NCI-H2081 (cell line): ENCODE measurements at regions not wholly inside any gene's neighbourhood (a gene's known extent, or its start where the extent isn't known, plus 50 kb on each side); places are given as distances from the start of the nearest gene placed in this dataset.

Experiments used
- DNase-seq, 2 experiments: peaks; one replicate each; lab custom pipeline; 2025; lab: John Stamatoyannopoulos, UW

DNA sequence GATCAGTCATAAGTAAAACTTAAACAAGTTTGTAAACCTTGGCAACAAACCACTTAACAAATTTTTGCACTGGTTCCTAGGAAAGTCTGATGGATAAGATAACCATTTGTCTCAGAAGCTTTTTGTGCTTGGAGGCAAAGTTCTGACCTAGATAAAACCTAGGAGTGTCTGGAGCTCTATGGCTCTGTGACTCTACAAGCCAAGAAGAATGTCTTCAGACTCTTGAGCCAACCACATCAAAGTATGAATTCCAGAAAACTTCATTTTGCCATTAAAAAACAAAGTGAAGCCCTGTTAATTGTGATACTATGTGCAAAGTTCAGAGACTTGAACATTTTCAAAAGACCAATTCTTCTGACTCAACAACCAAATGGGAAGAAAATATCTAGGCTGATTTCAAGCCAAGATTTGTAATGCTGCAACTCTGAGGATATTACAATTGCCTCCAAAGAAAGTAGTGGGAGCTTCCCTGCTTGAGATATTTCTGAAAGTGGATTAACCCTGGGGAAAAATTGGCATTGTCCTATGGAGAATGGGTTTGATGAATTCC, 158.1 kb upstream of the FOXQ1 start:
- no peak for DNase-seq

DNA sequence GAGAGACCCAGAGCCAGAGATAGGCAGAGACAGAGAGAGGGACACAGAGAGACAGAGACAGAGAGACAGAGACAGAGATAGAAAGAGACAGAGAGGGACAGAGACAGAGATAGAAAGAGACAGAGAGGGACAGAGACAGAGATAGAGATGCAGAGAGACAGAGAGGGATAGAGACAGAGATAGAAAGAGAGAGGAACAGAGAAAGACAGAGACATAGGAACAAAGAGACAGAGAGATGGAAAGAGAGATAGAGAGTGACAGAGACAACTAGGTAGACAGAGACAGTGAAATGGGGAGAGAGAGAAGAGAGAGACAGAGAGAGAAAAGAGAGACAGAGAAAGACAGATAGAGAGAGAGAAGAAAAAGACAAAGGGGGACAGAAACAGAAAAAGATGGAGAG, 165.4 kb upstream of the FOXQ1 start:
- DNase-seq = no peak

DNA sequence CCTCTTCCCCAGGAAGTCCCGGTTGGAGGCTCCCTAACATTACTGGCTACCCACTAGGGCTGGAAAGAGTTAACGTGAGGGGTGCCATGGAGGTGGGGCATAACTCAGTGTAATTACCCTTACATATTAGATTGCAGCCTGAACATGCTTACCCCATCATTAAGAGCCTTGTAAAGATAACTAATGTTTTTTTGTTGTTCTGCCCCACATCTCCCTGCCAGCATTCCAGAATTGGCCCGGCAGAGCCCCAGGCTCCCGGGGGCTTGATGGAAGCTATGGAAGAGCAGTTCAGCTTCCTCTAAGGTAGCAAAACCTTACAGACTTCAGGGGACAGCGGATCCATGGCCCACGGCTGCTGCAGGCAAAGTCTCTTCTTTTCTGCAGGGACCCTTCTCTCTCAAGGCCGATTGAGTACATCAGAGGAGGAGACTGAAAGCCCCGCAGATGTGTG, 166.1 kb upstream of the FOXQ1 start:
- no peak for DNase-seq

DNA sequence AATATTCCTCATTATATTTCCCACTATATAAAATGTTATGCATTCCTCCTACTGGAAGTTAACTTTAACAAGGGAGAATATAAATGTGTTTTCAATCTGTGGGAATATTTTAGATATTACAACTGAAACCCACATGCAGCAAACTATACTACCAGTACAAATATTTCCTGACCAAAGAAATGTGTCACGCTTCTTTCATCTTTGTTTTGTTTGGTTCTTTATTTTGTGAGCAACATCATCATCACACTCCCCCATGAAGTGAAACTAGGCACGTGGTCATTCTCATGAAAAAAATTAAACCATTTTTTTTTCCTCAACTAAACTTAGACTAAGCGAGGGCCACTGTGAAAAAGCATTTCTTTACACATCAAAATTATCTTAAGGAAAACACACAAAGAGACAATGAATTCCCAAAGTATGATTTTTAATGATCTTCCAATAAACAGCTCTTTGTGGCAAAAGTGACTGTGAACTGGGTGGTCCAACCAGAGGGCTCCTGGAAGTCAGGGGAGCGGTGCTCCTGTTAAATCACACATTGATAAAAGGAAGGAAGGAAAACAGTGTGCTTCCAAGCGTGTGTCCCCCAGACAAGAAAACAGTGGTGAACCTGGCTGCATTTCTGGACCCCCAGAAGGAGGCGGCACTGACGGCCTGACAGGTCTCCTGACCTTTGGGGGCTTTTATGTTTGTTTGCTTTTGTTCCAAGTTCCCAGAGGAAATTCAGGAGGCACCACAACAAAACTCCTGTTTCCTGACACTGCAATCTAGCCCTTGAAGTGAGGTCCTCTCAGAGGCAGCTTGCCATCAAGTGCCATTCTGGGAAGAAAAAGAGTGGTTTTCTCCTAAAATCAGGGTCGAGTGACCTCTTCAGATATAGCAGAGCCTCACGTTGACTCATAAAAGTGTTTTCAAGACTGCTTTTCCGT, 166.8 kb upstream of the FOXQ1 start:
- DNase-seq = no peak

DNA sequence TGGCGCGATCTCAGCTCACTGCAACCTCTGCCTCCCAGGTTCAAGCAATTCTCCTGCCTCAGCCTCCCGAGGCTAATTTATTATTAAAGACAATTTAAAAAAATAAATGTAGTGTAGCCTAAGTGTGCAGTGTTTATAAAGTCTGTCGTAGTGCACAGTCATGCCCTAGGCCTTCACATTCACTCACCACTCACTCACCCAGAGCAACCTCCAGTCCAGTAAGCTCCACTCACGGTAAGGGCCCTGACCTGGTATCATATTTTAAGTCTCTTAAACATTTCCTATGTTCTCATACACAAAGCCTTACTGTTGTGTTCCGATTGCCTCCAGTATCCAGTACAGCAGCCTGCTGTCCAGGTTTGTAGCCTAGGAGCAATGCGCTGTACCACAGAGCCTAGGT, 168.2 kb upstream of the FOXQ1 start:
- no peak for DNase-seq

DNA sequence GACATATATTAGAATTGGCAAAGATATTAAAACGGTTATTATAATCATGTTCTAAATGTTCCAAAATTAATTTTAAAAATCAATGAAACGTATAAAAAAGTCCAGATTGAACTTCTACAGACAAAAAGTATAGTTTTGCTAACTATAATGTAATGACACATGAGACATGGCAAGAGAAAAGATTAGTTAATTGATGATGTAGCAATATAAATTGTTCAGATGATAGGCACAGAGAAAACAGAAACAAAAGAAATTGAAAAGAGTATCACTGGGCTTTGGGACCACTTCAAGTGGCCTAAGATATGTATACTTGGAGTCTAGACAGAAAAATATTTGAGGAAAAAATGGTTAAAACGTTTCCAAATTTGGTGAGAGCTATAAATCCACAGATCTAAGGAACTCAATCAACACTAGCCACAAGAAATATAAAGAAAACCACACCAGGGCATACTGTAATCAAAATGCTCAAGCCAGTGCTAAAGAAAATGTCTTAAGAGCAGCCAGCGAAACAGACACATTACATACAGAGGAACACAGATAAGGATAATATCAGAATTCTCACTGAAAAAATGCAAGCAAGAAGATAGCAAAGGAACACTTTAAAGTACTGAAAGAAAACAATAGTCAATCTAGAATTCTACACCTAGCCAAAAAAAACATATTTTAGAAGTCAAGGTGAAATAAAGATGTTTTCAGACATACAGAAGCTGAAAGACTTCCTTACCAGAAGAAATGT, 172.6 kb upstream of the FOXQ1 start:
- no peak for DNase-seq

DNA sequence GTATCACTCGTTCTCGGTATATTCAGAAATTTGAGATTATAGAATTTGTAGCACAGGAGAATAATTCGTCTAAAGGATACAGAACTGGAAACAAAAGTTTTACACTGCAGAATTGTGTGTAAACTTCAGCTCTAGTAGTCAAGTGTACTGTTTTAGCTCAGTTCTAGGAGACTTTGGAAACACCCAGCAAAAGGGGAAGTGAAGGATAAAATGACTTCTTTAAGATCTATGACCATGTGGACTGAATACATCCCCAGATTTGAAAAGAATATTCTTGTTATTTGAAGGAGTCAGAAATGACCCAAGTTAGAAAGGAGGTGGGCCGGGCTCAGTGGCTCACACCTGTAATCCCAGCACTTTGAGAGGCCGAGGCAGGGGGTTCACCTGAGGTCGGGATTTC, 174.0 kb upstream of the FOXQ1 start:
- DNase-seq = no peak

DNA sequence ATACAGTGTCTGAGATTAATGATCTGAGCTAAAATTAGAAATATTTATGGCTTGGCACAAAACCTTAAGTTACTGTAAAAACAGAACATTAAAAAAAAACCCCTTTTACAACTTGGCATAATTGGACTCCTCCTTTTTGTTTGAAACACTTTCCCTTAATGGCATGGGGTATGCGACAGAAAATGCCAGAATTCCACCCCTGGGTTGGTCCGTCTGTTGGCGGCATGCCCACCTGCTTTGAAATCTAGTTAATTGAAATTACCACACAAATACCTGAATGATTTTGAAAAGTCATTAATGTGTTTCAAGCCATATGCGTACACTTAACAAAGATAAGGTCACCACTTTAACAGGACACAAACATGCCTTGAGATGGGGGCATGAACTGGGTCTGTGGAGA, 175.1 kb upstream of the FOXQ1 start:
- DNase-seq = no peak

DNA sequence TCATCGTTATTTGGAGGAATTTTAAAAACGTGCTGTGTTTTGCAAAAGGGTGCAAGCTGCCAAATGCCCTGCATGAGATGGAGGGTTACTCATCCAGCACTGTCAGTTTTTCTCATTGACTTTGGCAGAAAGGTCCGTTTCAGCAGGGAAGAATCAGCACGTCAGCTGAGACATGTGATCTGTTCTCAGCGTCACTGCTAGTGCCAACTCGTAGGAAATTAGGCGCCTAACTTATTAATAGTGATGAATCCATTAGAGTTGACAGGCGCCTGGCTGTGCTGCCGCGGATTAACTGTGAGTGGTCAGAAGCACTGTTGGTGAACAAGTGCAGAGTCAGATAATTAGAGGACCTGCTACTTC, 175.5 kb upstream of the FOXQ1 start:
- no peak for DNase-seq

DNA sequence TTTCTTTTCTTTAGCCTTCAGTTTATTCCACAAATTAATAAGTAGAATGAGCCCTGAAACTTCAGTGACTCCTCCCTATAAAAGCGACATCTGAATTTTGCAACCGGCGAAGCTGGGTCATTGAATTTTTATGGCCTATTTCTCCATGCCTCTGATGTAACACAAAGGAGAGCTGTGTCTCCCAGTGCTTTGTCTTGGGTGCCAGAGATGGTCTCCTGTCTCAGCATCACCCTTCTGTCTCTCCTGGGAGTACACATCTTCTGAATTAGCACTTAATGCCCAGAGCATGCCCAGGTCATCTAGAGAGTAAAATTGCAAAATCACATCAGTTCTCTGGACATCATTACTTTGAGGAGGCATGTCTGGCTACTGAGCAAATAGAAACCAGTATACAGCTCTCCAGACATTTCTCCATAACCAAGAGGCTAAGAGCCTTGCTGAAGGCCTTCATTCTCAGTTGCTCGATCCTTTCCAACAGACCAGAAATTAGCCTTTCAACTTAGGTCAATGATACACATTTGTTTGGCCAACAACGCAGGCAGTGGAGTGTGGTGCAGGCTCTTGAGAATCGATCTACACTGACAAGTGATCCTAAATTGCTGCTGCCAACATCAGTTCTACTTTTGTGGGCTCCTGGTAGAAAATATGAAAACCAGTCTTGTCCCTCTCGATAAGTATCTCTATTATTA, 176.0 kb upstream of the FOXQ1 start:
- no peak for DNase-seq

DNA sequence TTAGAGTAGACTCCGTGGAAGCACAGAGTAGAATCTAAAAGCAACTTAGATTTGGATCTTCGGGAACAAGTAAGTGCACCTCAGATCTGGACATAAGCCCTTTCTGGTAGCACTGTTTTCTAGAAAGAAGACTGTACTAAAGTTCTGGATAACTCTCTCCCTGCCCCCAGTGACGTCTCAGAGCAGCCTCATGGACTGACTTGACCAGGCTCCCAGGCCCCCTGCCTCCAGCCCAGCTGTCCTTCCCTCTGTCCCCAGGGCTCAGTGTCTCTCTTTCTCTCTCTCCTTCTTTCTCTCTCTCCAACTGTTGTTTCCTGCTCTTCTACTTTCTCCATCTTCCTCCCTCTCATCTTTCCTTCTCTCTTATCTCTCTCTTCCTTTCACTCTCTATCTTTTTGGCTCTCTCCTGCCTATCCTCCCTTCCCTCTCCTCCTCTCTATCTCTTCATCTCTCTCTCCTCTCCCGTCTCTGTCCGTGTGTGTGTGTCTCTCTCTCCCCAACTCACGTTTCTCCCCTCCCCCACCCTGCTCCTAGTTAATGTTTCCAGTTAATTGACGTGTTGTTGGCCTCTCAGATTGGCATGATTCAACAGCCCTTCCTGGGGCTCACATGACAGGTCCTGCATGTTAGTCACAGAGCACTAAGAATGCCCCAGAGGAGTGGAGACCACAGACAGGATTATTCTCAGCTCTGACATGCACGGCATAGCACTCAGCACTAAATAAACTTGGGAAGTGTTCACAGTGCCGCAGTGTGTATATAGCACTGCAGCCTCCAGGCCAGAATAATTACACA, 180.4 kb upstream of the FOXQ1 start:
- DNase-seq = no peak

DNA sequence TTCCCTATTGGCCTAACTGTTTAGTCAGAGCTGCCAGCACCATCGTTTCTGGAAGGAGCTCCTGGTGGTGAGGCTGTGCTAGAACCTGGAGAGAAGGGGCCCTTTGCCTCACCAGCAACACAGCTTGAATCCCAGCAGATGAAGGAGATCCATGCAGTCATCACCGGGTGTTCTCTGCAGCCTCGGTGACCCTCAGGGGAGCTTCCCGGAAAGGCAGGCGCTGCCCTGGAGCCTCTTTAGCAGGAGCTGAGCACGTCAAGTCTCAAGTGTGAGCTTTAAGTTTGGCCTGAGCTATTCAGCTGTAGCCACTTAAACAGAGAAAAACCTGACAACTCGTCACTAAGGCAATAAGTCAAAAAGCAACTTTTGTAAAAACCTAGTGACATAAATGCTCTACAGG, 181.2 kb upstream of the FOXQ1 start:
- no peak for DNase-seq

DNA sequence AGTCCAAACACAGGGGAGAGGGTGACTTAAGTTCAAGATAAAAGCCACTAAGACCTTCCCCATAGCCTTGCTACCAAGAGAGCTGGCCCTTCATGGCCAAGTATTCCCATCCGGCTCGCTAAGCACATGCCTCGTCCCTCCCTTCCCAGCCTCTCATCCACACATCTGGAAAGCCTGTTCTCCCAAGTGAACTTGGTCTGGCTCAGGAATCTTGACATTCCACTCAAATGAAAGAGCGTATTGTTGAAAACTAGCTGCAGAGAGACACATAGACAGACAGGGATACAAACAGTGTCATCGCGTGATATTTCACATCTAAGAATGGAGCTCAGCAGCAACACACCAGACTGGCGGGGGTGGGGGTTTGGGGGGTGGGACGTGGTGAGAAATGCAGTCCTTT, 182.8 kb upstream of the FOXQ1 start:
- no peak for DNase-seq

DNA sequence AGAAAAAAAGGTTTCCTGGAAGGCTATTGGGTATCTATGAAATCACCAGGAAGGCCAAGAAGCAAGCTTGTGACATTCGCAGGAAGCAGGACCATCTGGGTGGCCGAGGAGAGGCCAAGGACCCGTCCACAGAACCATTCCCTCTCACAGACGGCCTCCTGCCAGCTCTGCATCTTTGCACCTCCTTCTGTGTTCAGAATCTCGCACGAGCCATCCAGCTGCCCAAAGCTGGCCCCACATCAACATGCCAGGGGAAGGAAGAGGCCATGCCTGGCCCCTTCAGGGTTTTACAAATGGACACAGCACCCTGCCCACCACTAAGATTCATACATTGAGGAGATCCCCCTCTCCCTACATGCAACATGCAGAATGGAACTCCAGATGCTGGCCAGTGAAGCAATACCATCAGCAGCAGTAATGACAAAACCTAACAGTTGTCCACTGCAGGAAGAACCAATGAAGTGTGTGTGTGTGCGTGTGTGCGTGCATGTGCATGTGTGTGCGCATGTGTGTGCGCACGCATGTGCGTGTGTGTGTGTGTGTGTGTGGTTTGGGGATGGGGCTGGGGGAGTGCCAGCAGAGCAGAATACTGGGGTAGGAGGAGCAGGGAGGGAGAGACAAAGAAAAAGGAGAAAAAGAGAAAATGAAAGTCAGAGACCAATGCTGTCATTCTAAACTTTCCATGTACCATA, 184.2 kb upstream of the FOXQ1 start:
- DNase-seq = no peak

DNA sequence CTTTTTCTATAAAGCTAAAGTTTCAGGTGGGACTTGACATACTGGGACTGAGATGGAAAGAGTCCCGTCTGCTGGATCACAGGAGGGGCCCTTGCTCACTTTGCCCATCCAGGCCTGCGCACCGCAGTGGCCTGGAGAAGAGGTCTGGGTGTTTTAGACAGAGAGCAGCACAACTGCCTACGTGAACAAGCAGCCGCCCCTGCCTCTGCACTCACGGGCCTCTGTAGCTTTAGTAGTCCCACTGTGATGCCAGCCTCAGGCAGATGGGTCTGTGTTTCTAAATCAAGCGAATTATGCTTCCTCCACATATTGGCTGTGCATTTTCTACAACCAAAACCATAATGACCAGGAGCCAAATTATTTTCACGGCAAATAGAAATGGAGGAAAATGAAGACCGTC, 184.8 kb upstream of the FOXQ1 start:
- no peak for DNase-seq

DNA sequence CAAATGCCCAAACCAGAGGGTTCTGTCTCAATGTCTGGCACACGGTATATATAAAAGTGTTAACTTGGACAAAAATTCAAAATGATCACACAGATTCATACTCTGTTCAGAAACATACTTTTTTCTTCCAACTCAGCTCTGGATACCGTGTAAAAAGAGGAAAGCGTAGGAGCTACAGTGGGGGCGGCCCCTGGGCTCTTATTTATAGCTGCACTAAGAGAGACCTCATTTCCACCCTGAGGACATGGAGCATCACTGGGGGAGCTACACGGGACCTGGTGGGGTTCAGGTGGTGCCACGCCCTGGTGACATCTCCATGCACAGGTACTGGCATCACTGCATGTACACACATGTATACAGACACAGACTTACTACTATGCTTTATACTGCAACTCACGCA, 185.9 kb upstream of the FOXQ1 start:
- no peak for DNase-seq

DNA sequence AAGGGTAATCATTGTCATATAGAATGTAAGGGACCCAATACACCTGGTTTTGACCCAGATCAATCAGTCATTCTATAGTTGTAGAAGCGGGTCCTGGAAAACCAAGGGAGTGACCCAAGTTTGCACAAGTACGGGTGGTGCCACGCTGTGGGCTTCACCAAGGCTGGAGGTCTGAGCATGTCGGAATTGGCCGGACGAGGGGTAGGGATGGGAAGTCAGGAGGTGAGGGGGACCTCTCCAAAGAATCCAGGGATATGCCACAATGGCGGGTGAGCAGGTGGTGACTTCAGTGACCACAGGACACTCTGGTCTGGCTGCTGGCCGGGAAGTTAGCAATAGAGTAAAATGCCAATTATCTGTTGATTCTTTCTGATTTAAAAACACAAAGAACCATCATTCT, 186.6 kb upstream of the FOXQ1 start:
- no peak for DNase-seq

DNA sequence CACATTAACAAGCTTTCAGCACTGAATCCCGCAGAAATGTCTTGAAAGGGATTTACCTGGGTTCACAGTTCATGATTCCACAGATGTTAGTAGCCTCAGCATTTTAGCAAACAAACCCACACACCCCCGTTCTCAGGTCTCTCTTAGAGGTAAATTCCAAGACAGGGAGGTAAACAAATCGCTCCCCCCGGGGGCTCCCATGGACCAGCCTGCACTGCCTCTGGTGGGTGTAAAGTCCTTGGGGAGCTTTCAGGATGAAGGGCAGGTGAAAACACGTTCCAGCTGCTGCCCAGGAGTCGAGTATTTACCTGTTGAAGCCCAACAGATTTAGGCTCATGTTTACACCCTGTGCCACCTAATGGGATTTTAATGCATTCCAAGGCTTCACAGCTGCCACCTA, 187.0 kb upstream of the FOXQ1 start:
- no peak for DNase-seq

DNA sequence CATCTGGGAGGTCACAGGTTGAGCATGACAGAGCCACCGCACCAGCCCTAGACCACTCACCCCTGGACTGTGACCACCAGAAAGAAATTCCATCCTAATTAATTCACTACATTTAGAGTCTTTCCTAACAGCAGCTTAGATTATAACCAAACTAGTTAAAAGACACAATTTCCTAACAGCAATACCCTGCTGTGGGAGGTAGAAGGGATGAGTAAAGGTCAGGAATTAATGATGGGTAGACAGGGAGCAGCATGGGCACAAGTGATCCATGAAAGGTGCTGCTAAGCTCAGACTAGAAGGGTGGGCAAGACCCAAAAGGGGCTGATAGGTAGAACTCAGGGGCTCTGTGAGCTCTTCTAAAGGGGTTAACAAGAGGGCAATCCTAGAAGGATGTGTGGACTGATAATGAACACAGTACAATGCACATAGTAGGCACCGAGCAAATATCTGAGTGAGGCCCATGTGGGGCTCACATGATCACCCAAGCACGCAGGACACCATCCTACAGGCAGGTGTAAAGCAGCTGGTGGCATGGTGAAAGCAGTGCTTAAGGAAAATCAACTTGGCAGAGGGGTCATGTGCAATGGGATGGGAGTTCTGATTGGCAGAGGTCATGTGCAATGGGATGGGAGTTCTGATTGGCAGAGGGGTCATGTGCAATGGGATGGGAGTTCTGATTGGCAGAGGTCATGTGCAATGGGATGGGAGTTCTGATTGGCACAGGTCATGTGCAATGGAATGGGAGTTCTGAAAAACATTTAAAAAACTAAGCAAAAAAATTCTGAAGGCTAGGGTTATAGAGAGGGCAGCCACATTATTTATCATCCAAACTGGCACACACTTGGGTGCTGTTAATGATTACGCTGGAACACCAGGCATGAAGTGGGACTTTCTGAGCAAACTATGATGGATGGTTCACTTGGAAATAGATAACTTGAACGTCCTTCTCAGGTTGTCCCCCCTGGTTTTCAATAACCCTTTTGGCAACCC, 188.2 kb upstream of the FOXQ1 start:
- DNase-seq = no peak

DNA sequence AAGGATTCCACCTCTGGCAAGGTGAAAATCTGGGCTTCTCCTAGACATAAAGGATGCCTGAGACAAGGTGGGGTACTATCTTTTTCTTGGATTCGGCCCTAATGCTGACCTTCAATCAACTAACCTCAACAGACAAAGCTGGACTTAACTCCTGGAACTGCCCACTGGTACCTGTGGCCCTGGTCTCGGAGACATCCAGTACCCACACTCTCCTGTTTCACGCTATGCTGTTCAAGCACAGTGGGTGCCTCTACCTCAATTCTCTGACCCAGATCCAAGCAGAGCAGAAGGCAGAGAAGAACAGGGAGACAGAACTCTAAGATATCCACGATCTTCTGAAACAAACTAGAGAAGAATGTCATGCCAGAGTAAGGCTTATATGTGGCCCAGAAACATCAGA, 189.8 kb upstream of the FOXQ1 start:
- DNase-seq = no peak
